ENCODE measurements at regions not wholly inside any gene's neighbourhood (a gene's known extent, or its start where the extent isn't known, plus 50 kb on each side); places are given as distances from the start of the nearest gene placed in this dataset.

DNA sequence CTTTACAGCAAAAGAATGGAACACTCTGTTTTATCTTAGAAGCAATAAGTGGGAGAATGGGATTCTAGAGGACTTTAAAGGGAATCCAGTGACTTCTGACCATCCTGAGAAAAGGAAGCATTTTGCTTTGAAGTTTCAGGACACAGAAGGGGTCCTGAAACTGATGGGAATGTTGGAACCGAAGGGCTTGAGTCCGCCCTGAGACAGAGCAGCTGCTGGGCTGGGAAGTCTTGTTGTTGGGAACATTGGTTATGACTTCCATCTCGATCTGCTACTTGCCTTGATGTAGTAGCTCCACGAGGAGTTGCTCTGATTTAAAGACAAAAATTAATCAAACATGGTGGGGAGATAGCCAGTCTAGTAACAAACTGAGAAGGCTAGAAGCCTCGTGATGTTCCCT is 177.6 kb downstream of the JCAD start:
- H3K27me3 ChIP-seq = no peaks in the 10 kb centered on the region
- H3K4me1 ChIP-seq (ENCODE audit: low read depth) = peaks cover 7% of the 10 kb centered on the region
- no peak for DNase-seq (ENCODE audit: low read depth in 1 of 2, low spot score in 1 of 2)
- no peaks in the 10 kb centered on the region for H3K36me3 ChIP-seq
- no peak overlapping the region for H3K4me3 ChIP-seq
- TF ChIP-seq, protein P1, sequence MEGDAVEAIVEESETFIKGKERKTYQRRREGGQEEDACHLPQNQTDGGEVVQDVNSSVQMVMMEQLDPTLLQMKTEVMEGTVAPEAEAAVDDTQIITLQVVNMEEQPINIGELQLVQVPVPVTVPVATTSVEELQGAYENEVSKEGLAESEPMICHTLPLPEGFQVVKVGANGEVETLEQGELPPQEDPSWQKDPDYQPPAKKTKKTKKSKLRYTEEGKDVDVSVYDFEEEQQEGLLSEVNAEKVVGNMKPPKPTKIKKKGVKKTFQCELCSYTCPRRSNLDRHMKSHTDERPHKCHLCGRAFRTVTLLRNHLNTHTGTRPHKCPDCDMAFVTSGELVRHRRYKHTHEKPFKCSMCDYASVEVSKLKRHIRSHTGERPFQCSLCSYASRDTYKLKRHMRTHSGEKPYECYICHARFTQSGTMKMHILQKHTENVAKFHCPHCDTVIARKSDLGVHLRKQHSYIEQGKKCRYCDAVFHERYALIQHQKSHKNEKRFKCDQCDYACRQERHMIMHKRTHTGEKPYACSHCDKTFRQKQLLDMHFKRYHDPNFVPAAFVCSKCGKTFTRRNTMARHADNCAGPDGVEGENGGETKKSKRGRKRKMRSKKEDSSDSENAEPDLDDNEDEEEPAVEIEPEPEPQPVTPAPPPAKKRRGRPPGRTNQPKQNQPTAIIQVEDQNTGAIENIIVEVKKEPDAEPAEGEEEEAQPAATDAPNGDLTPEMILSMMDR (IDR thresholded peaks at IDR 0.05; ENCODE audit: low read depth, low read length) = no peak
- H3K9me3 ChIP-seq (ENCODE audit: low read depth) = no peaks in the 10 kb centered on the region
- H3K27ac ChIP-seq = no peak overlapping the region

DNA sequence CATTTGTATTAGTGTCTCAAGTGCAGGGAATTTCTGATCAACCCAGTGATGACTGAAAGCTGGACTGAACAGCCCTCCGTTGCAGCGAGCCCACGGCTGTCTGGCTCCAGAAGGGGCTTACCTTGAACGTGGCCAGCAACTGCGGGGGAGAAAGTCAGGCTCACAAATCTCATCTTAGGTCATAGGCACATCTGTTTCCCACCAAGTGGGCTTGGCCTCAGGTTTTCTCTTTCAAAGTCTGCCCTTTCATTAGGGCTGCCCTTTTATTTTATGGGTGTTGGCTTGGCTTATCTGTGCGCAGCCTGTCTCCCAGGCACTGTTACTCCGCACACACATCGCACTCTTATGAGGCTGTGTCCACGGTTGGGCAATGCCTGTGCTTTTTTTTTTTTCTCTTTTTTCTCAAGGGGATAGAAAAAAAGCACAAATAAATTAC is 178.0 kb downstream of the JCAD start:
- no peak overlapping the region for H3K4me3 ChIP-seq
- H3K36me3 ChIP-seq = no peaks in the 10 kb centered on the region
- peaks cover 7% of the 10 kb centered on the region for H3K4me1 ChIP-seq (ENCODE audit: low read depth)
- H3K9me3 ChIP-seq (ENCODE audit: low read depth) = no peaks in the 10 kb centered on the region
- peak in 1 of 2 donors; percentile 66 for DNase-seq (ENCODE audit: low read depth in 1 of 2, low spot score in 1 of 2)
- H3K27ac ChIP-seq = no peak overlapping the region
- H3K27me3 ChIP-seq = no peaks in the 10 kb centered on the region
- TF ChIP-seq, protein P1 (IDR thresholded peaks at IDR 0.05; ENCODE audit: low read depth, low read length) = no peak

DNA sequence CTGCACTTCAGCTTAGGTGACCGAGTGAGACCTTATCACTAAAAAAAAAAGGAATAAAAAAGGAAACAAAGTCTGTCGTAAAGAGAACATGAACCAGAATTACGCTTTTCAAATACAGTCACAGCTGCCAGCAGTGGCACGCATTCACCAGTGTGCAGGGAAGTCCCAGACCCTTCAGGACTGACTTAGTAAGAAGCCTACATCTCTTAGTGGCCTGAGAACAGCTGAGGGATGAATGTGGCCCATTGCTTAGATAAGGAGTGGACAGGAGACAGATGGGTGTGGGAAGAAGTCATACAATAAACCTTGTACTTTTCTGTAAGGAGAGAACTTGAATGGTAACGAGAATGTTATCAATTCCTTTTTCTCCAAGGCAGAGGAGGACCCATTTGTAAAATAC is 178.5 kb downstream of the JCAD start:
- Histone ChIP-seq H3K4me3 (no peak overlapping the region), H3K9me3 (ENCODE audit: low read depth) (no peaks in the 10 kb centered on the region), H3K36me3 (no peaks in the 10 kb centered on the region), H3K4me1 (ENCODE audit: low read depth) (peaks cover 11% of the 10 kb centered on the region), H3K27me3 (no peaks in the 10 kb centered on the region), H3K27ac (no peak overlapping the region)
- TF ChIP-seq, protein P1 (IDR thresholded peaks at IDR 0.05; ENCODE audit: low read depth, low read length) = no peak
- no peak for DNase-seq (ENCODE audit: low read depth in 1 of 2, low spot score in 1 of 2)

DNA sequence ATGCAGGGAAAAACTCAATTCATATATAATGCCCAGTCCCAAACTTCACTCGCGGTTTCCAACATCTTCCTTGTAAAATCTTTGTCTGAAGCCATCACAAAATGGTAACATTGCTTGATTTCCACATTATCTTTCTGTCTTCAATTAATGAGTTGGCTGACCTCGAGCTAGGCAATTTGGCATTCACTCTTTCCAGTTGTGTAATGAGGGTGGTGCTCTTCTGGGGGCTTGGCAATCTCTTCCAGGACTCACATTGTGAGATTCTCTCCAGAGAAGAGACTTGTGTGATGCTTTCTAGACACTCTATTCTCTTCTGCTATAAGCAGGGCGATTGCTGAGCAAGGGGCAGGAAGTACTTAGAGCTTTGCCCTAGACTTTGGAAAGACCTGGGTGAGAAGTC is 179.5 kb downstream of the JCAD start:
- H3K36me3 ChIP-seq = no peaks in the 10 kb centered on the region
- no peak for DNase-seq (ENCODE audit: low read depth in 1 of 2, low spot score in 1 of 2)
- peaks cover 19% of the 10 kb centered on the region for H3K4me1 ChIP-seq (ENCODE audit: low read depth)
- H3K27me3 ChIP-seq = no peaks in the 10 kb centered on the region
- no peak overlapping the region for H3K27ac ChIP-seq
- TF ChIP-seq, protein P1 (IDR thresholded peaks at IDR 0.05; ENCODE audit: low read depth, low read length) = no peak
- H3K4me3 ChIP-seq = no peak overlapping the region
- H3K9me3 ChIP-seq (ENCODE audit: low read depth) = no peaks in the 10 kb centered on the region

DNA sequence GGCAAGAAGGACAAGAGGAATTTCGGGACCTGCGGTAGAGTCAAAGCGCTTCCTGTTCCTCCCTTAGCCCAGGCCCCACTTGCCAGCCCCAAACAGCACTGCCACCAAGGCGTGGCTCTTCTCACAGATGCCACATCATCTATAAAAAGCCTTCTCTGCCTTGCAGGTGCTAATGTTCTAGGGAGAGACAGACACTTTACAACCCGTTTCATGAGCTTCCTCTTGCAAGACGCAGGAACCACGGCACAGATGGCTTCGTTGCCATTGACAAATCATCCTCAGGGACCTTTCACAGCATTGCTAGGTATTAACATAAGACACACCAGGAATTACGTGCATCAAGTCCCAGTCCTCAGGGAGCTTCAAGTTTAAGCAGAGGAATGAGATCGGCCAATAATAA is 180.9 kb downstream of the JCAD start:
- peaks cover 22% of the 10 kb centered on the region for H3K4me1 ChIP-seq (ENCODE audit: low read depth)
- H3K27me3 ChIP-seq = no peaks in the 10 kb centered on the region
- no peaks in the 10 kb centered on the region for H3K36me3 ChIP-seq
- TF ChIP-seq, protein P1 (IDR thresholded peaks at IDR 0.05; ENCODE audit: low read depth, low read length) = no peak
- no peaks in the 10 kb centered on the region for H3K9me3 ChIP-seq (ENCODE audit: low read depth)
- DNase-seq (ENCODE audit: low read depth in 1 of 2, low spot score in 1 of 2) = no peak
- H3K4me3 ChIP-seq = no peak overlapping the region
- H3K27ac ChIP-seq = no peak overlapping the region

Measured in cardiac muscle cell (in vitro differentiated cells and primary cell).